ENCODE measurements at regions not wholly inside any gene's neighbourhood (a gene's known extent, or its start where the extent isn't known, plus 50 kb on each side); places are given as distances from the start of the nearest gene placed in this dataset.

DNA sequence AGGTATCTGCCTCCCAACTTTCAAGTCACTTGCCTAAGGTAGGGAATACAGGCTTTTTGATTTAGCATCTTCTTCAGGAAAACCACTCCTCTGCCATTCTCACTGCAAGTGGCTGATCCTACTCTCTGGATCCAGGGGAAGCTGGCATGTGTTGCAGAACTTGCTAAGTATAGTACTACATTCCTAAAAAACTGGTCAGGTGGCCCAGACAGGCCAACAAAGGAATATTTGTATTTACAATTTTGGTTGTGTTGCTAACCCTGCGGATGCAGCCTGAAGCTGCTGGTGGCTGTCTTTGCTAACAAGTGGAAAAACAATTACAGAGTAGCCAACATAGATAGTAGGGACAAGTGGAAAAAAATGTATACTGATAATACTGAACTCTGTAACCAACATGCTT, 222.5 kb upstream of the STARD13 start:
- Histone ChIP-seq H3K9me3 (no peaks in the 10 kb centered on the region), H3K27ac (no peak overlapping the region), H3K4me1 (ENCODE audit: control insufficient read depth in 1 of 2, insufficient read depth in 1 of 2, low read depth in 1 of 2, low read length in 1 of 2) (no peaks in the 10 kb centered on the region), H3K36me3 (no peaks in the 10 kb centered on the region), H3K27me3 (no peaks in the 10 kb centered on the region), H3K4me3 (ENCODE audit: low read depth in 1 of 2, low read length in 1 of 2) (no peak overlapping the region)
- TF ChIP-seq, protein P1, sequence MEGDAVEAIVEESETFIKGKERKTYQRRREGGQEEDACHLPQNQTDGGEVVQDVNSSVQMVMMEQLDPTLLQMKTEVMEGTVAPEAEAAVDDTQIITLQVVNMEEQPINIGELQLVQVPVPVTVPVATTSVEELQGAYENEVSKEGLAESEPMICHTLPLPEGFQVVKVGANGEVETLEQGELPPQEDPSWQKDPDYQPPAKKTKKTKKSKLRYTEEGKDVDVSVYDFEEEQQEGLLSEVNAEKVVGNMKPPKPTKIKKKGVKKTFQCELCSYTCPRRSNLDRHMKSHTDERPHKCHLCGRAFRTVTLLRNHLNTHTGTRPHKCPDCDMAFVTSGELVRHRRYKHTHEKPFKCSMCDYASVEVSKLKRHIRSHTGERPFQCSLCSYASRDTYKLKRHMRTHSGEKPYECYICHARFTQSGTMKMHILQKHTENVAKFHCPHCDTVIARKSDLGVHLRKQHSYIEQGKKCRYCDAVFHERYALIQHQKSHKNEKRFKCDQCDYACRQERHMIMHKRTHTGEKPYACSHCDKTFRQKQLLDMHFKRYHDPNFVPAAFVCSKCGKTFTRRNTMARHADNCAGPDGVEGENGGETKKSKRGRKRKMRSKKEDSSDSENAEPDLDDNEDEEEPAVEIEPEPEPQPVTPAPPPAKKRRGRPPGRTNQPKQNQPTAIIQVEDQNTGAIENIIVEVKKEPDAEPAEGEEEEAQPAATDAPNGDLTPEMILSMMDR (IDR thresholded peaks at IDR 0.05), result no peak

DNA sequence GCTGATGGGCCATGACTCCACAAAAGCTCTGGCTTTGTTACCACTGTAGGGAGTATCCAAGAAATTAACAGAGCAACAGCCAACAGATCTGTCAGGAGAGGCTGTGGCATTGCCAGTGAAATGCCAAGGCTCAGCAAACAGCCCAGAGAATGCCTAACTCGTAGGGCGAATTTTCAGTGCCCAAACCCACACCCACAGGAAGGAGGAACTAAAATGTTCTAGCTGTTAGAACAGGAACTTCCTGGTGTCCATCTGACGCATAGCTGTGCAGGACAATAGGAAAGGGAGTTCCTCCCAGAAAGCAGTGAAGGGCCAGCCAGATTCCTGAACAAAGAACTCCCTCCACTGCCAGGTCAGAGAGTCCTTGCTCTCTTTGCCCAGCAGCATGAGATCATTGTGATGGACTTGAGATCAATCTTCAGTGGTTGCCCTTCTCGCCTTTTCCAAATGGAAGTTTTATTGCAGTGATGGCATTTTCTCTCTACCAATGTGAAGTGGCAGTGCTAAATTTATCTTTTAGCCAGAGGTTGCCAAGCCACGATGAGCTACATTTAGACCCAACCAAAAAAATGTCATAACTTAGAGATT, 224.2 kb upstream of the STARD13 start:
- H3K36me3 ChIP-seq, result no peaks in the 10 kb centered on the region
- TF ChIP-seq, protein P1 (IDR thresholded peaks at IDR 0.05), result no peak
- H3K9me3 ChIP-seq, result no peaks in the 10 kb centered on the region
- H3K27me3 ChIP-seq, result no peaks in the 10 kb centered on the region
- H3K4me3 ChIP-seq (ENCODE audit: low read depth in 1 of 2, low read length in 1 of 2), result no peak overlapping the region
- H3K27ac ChIP-seq, result no peak overlapping the region
- no peaks in the 10 kb centered on the region for H3K4me1 ChIP-seq (ENCODE audit: control insufficient read depth in 1 of 2, insufficient read depth in 1 of 2, low read depth in 1 of 2, low read length in 1 of 2)

DNA sequence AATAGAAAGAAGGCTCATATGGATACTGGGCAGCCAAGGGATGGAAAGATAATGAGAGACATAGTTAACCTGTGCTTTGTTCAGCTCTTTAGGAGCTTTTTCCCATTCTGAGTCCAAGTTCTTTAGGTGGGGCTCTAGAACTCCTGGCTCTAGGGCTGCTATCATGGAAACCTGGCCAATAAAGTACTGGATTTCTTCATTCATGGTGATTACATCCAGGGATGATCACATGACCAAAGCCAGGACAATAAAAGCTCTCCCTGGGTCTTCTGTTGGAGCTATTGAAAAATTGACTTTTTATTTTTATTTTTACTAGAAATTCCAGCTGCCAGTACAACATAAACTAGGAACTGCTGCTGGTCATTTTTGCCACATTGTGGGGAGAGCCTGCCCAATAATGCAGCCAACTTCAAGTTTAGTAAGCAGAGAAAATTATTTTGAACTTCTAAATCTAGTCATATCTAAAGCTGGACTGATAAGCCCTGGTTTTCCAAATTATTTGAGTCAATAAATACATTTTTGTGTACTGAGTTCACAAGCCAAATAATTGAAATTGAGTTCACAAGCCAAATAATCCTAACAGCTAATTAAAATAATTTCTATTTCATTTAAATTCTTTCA, 224.9 kb upstream of the STARD13 start:
- Histone ChIP-seq H3K4me1 (ENCODE audit: control insufficient read depth in 1 of 2, insufficient read depth in 1 of 2, low read depth in 1 of 2, low read length in 1 of 2) (no peaks in the 10 kb centered on the region), H3K4me3 (ENCODE audit: low read depth in 1 of 2, low read length in 1 of 2) (no peak overlapping the region), H3K36me3 (no peaks in the 10 kb centered on the region), H3K27me3 (no peaks in the 10 kb centered on the region), H3K27ac (no peak overlapping the region), H3K9me3 (no peaks in the 10 kb centered on the region)
- TF ChIP-seq, protein P1 (IDR thresholded peaks at IDR 0.05), result no peak

DNA sequence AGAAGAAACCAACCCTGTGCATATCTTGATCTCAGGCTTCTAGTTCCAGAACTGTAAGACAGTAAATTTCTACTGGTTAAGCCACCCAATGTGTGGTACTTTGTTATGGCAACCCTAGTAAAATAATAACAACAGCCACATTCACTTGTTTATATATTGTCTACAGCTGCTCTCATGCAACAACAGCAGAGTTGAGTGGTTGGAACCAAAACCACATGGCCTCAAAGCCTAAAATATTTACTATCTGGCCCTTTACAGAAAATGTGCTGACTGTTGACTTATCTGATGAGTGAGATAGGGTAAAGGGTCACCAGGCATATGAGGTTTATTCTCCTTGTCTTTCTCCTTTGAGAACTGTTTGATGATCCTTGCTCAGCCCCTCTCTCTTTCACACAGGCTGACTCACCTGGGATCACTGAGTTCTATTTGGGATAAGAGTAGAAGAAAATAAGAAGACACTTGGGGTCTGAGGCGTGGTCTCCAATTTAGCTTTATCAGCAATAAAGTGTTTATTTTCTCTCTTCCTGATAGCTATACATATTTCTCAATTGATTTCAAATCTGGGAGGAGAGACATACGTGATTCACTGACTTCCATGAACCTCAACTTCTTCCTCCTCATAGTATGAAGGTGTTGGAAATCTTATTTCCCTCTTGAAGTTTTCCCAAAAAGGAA, 227.5 kb upstream of the STARD13 start:
- Histone ChIP-seq H3K9me3 (no peaks in the 10 kb centered on the region), H3K4me1 (ENCODE audit: control insufficient read depth in 1 of 2, insufficient read depth in 1 of 2, low read depth in 1 of 2, low read length in 1 of 2) (no peaks in the 10 kb centered on the region), H3K4me3 (ENCODE audit: low read depth in 1 of 2, low read length in 1 of 2) (no peak overlapping the region), H3K27me3 (no peaks in the 10 kb centered on the region), H3K27ac (no peak overlapping the region), H3K36me3 (no peaks in the 10 kb centered on the region)
- TF ChIP-seq, protein P1 (IDR thresholded peaks at IDR 0.05), result no peak

DNA sequence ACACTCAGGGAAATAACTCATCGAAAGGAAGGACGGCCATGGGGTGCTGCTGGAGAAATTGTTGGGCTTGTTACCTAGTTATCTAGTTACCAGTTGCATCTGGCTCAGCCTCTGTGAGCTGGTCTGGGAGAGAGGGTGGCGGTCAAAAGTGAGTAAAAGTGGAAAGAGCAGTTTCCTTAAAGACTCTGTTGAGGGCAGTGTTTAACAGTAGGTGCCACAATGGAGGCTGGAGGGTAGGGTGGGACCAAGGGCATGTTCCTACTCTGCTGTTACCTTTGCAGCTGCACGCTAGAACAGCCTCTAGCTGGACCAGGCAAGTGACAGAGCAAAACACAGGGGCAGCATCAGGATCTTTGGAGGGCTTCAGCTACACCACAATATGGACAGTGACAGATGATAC, 228.8 kb upstream of the STARD13 start:
- Histone ChIP-seq H3K9me3 (no peaks in the 10 kb centered on the region), H3K27ac (no peak overlapping the region), H3K4me3 (ENCODE audit: low read depth in 1 of 2, low read length in 1 of 2) (no peak overlapping the region), H3K4me1 (ENCODE audit: control insufficient read depth in 1 of 2, insufficient read depth in 1 of 2, low read depth in 1 of 2, low read length in 1 of 2) (no peaks in the 10 kb centered on the region), H3K36me3 (no peaks in the 10 kb centered on the region), H3K27me3 (no peaks in the 10 kb centered on the region)
- TF ChIP-seq, protein P1 (IDR thresholded peaks at IDR 0.05), result no peak

All from neutrophil (primary cell).